Activated effector memory CD4-positive, alpha-beta T cell treated with anti-CD3 and anti-CD28 coated beads, Interleukin-2, amount 50 U/mL, for 16 hours (primary cell): ENCODE measurements at regions not wholly inside any gene's neighbourhood (a gene's known extent, or its start where the extent isn't known, plus 50 kb on each side); places are given as distances from the start of the nearest gene placed in this dataset.
"Not testable (repeated sequence)": the region's sequence is repeated elsewhere in the genome, so short reads cannot be mapped to it uniquely, and the experiment has no call there.

Experiments
- DNase-seq: peaks from one replicate; pipeline ENCODE4 v3.0.0-alpha.2; 2020

- DNase-seq, result not testable (repeated sequence)
Observed at GRCh38 chr5:148744380-148744779, 82.0 kb upstream of the ADRB2 start.

DNA sequence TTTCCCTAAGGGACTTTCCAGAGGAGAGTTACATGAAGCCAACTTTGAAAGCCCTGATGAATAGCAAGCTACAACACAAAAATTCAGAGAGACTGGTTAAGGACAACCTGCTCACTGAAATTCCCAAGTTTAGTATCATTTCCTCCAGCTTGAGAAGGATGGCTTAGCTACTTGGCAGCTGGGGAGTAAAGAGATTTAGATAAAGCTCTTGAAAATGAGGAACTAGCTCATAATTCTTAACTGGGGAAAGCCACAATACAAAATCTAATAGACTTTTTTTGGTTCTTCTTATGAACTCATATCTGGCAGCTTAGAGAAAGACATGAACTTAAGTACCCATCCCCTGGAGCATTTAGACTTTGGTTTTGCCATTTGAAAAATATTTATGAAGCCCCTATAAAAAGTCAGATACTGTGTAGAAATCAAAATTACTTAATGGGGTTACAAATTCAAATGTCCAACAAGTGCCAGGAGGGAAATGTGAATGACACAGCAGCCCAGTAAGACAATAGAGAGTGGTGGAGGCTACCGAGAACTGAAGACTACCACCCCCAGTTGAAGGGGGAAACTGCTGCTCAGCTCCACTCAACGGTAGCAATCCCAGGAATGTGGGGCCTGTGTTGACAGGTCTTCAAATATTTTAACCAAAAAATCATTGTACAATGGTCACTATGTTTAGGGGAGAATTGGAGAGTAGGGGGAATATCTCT lies 79.4 kb upstream of the ADRB2 start:
- DNase-seq, result no peak

GRCh38 chr5:148747536-148747906 lies 78.9 kb upstream of the ADRB2 start:
- no peak for DNase-seq

DNA sequence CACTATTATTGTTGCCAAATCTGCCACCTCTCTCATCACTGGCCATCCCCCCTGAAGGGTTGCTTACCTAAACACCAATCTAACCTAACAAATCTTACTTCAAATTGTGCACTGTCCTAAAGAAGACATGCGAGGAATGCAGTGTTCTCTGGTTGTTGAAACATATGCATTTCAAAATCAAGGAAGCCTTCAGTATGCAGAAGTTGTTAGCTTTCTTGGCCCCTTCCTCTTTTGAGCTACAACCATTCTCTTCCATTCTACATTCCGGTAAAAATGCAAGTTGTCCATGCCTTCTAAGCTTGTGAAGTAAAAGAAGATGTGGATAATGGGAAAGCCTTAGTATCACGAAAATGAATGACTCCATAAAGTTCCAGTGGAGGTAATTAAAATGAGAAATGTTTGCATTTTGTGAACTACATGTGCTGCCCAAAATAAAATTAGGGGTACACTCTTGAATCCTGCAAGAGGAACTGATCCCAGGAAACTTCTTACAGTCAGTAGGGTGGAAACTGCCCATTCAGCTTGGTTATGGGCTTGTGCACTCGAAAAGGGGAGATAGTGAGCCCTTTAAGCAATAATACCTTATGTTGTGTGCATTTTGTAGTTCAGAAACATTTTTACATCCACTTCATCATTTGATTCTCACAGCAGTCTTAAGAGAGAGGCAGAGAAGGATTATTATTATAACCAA lies 77.6 kb upstream of the ADRB2 start:
- no peak for DNase-seq

GRCh38 chr5:148750614-148751013 lies 75.8 kb upstream of the ADRB2 start:
- DNase-seq, result no peak

- DNase-seq, result no peak
Observed at GRCh38 chr5:148751025-148751424, 75.4 kb upstream of the ADRB2 start.

GRCh38 chr5:148752375-148752774 lies 74.0 kb upstream of the ADRB2 start:
- DNase-seq, result not testable (repeated sequence)

- DNase-seq, result no peak
Observed at GRCh38 chr5:148759101-148759500, 67.3 kb upstream of the ADRB2 start.

- DNase-seq, result no peak
Observed at GRCh38 chr5:148760945-148761638, 65.3 kb upstream of the ADRB2 start.

DNA sequence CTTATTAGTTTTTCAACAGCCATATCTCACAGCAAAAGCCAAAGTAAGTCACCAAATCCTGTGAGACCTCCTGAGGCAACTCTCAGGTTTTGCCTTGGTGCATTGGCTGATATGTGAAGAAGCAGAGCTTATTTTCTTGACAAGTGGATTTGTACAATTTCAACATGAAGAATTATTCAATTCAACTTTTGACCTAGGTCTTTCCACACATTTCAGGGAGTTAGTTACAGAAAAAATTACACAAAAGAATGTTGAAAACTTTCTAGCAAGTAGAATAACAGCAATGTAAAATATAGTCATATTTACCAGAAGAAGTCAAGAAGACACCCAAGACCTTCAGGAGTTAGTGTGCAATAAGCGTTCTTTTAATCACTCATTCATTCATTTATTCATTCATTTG lies 62.4 kb upstream of the ADRB2 start:
- no peak for DNase-seq

DNA sequence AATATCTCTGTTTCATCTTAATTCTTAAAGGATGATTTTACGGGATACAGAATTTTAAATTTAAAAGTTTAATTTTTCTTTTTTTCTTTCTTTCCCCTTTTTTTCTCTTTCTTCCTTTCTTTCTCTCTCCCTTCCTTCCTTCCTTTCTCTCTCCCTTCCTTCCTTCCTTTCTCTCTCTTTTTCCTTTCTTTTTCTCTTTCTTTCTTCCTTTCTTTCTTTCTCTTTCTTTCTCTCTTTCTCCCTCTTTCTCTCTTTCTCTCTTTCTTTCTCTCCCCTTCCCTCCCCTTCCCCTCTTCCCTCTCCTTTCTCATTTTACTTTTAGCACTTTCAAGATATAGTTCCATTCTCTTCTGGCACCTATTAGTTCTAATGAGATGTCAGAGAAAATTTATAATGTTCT lies 61.4 kb upstream of the ADRB2 start:
- DNase-seq, result no peak

GRCh38 chr5:148768806-148769415 lies 57.5 kb upstream of the ADRB2 start:
- no peak for DNase-seq

DNA sequence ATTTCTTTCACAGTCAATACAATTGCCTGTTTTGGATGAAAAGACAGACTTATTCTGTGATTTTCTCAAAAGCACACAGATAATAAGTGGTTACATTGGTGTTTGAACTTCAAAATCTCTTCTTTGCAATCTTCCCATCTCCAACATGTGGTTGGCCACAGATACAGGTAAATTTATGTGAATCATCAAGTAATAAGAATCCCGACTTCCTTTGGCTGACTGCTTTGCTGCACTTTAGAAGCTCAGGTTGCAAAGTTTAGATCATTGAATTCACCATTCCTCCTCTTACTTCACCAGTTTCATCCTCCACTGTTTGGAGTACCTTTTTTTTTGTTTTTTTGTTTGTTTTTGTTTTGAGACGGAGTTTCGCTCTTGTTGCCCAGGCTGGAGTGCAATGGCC lies 56.5 kb upstream of the ADRB2 start:
- no peak for DNase-seq

GRCh38 chr5:148774313-148774712 lies 52.1 kb upstream of the ADRB2 start:
- DNase-seq, result no peak

DNA sequence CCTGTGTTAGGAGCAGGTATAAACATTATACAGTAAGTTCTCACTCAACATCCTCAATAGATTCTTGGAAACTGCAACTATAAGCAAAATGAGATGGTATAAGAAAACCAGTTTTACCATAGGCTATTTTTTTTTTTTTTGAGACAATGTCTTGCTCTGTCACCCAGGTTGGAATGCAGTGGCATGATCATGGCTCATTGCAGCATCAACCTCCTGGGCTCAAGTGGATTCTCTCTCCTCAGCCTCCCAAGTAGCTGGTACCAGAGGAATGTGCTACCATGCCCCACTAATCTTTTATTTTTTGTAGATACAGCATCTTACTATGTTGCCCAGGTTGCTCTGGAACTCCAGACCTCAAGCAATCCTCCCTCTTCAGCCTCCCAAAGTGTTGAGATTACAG lies 50.1 kb upstream of the ADRB2 start:
- no peak for DNase-seq
